A549 (cell line): ENCODE measurements at regions not wholly inside any gene's neighbourhood (a gene's known extent, or its start where the extent isn't known, plus 50 kb on each side); places are given as distances from the start of the nearest gene placed in this dataset.

ENCODE experiments used
- ATAC-seq, 2 experiments: fragments of 200-7000 bp in 1 of 2; fragments of >200 bp in 1 of 2; cut with Nextera tagmentation in 1 of 2; cut with Tn5 transposase in 1 of 2; 3 replicates each; pipeline versions ENCODE4 v1.8.0 to v1.9.1; 2018 to 2020; ENCODE audit warnings: mild to moderate bottlenecking in 1 of 2, moderate library complexity in 1 of 2
- CTCF ChIA-PET: fragments of 300-600 bp; sonication (Branson Sonifier 250); formaldehyde crosslinking; extraction: SDS; loops from one replicate; lab custom pipeline; 2021; ENCODE audit warnings: antibody characterized with exemption, inconsistent platforms; lab: Yijun Ruan, JAX
- POLR2A ChIA-PET: fragments of 350-600 bp; formaldehyde crosslinking; extraction: SDS; loops from one replicate; lab custom pipeline; 2021; ENCODE audit warnings: antibody characterized with exemption, inconsistent platforms; lab: Yijun Ruan, JAX
- DNase-seq, 2 experiments: peaks; one replicate each; pipeline versions ENCODE4 v3.0.0 to v3.0.0-alpha.2; 2011 to 2016; ENCODE audit warnings: low read depth in 1 of 2, low spot score in 1 of 2
- FAIRE-seq: peaks from 2 replicates; lab custom pipeline; 2011; peaks lifted over from hg19 to GRCh38; lab: Jason Lieb, UNC
- H3K27ac ChIP-seq, 2 experiments: fragments of >200 bp; sonication (Bioruptor Twin); formaldehyde crosslinking; 3 replicates each; pipeline ENCODE4 v1.5.1; 2016 to 2017
- H3K4me1 ChIP-seq: fragments of >200 bp; sonication (Bioruptor Twin); formaldehyde crosslinking; 3 replicates; pipeline ENCODE4 v1.6.1; 2016
- H3K4me2 ChIP-seq: fragments of >200 bp; sonication (Bioruptor Twin); formaldehyde crosslinking; 3 replicates; pipeline ENCODE4 v1.6.1; 2016
- H3K4me3 ChIP-seq: fragments of >200 bp; sonication (Bioruptor Twin); formaldehyde crosslinking; 3 replicates; pipeline ENCODE4 v1.5.1; 2016
- H3K9me3 ChIP-seq: fragments of >200 bp; sonication (Bioruptor Twin); formaldehyde crosslinking; 3 replicates; pipeline ENCODE4 v1.6.1; 2016
- CBX8 ChIP-seq: fragments of 200-600 bp; sonication (generic); IDR thresholded peaks from 2 replicates; pipeline ENCODE4 v1.6.1; 2016
- CHD2 ChIP-seq: fragments of 150-350 bp; IDR thresholded peaks from 2 replicates; pipeline ENCODE4 v1.6.1; 2014; ENCODE audit warnings: low read length; ENCODE audit not compliant: partially characterized antibody
- E2F6 ChIP-seq: IDR thresholded peaks from 2 replicates; pipeline ENCODE4 v1.6.1; 2012; ENCODE audit warnings: low read depth, borderline replicate concordance
- EHMT2 ChIP-seq: fragments of 200-600 bp; sonication (generic); IDR thresholded peaks from 2 replicates; pipeline ENCODE4 v1.6.1; 2016; ENCODE audit warnings: antibody characterized with exemption, low read depth, mild to moderate bottlenecking, moderate library complexity
- EP300 ChIP-seq, 2 experiments: fragments of >200 bp; sonication (Bioruptor Twin); formaldehyde crosslinking; IDR thresholded peaks; 2 replicates in 1 of 2; 3 replicates in 1 of 2; pipeline ENCODE4 v1.6.1; 2016 to 2017
- ESRRA ChIP-seq: fragments of 150-350 bp; IDR thresholded peaks from 2 replicates; pipeline ENCODE4 v1.6.1; 2014; ENCODE audit warnings: mild to moderate bottlenecking, low read length, borderline replicate concordance
- HDAC2 ChIP-seq: fragments of 200-600 bp; sonication (generic); IDR thresholded peaks from 2 replicates; pipeline ENCODE4 v1.6.1; 2016
- HEYL ChIP-seq: fragments of 250-450 bp; sonication (Bioruptor Pico); IDR thresholded peaks from 2 replicates; pipeline ENCODE4 v1.8.0; 2021; ENCODE audit warnings: mild to moderate bottlenecking, moderate library complexity
- HOXB13 ChIP-seq: fragments of 250-450 bp; sonication (Bioruptor Pico); IDR thresholded peaks from 2 replicates; pipeline ENCODE4 v1.5.0; 2020; ENCODE audit warnings: low read depth, mild to moderate bottlenecking, moderate library complexity
- HOXB5 ChIP-seq: fragments of 250-450 bp; sonication (Bioruptor Pico); IDR thresholded peaks from 2 replicates; pipeline ENCODE4 v1.5.0; 2020; ENCODE audit warnings: mild to moderate bottlenecking, moderate library complexity
- JUN ChIP-seq, 2 experiments: fragments of >200 bp; sonication (Bioruptor Twin); formaldehyde crosslinking; IDR thresholded peaks; 2 replicates in 1 of 2; 3 replicates in 1 of 2; pipeline ENCODE4 v1.6.1; 2016 to 2017
- KDM1A ChIP-seq: fragments of 200-600 bp; sonication (generic); IDR thresholded peaks from 2 replicates; pipeline ENCODE4 v1.6.1; 2016; ENCODE audit warnings: low read depth, mild to moderate bottlenecking
- KDM5A ChIP-seq: fragments of 200-600 bp; sonication (generic); IDR thresholded peaks from 2 replicates; pipeline ENCODE4 v1.6.1; 2016; ENCODE audit warnings: antibody characterized with exemption, mild to moderate bottlenecking
- MAFK ChIP-seq: fragments of 450-650 bp; IDR thresholded peaks from 2 replicates; pipeline ENCODE4 v1.6.1; 2014; ENCODE audit not compliant: partially characterized antibody
- MAZ ChIP-seq: fragments of 150-350 bp; IDR thresholded peaks from 2 replicates; pipeline ENCODE4 v1.6.1; 2014; ENCODE audit warnings: antibody characterized with exemption, low read depth, low read length, borderline replicate concordance
- NR3C1 ChIP-seq: fragments of >200 bp; sonication (Bioruptor Twin); formaldehyde crosslinking; IDR thresholded peaks from 3 replicates; pipeline ENCODE4 v1.6.1; 2017
- POLR2AphosphoS2 ChIP-seq: conservative IDR thresholded peaks from 2 replicates; pipeline ENCODE4 v1.6.1; 2012; ENCODE audit warnings: low read length, improper control_type of control experiment, inconsistent platforms
- RAD21 ChIP-seq, 2 experiments: fragments of >200 bp in 1 of 2; sonication (Bioruptor Twin) in 1 of 2; formaldehyde crosslinking in 1 of 2; IDR thresholded peaks in 1 of 2; conservative IDR thresholded peaks in 1 of 2; 2 replicates in 1 of 2; 3 replicates in 1 of 2; pipeline ENCODE4 v1.6.1; 2012 to 2018; ENCODE audit warnings: inconsistent platforms in 1 of 2
- RARB ChIP-seq: fragments of 250-450 bp; sonication (Bioruptor Pico); IDR thresholded peaks from 2 replicates; pipeline ENCODE4 v1.8.0; 2021; ENCODE audit warnings: mild to moderate bottlenecking, moderate library complexity
- RCOR1 ChIP-seq: fragments of 150-350 bp; IDR thresholded peaks from 2 replicates; pipeline ENCODE4 v1.6.1; 2014; ENCODE audit warnings: antibody characterized with exemption, low read length, low read depth
- RFX5 ChIP-seq: fragments of 450-650 bp; IDR thresholded peaks from 2 replicates; pipeline ENCODE4 v1.7.1; 2014; ENCODE audit warnings: antibody characterized with exemption, mild to moderate bottlenecking, moderate library complexity
- RNF2 ChIP-seq: fragments of 200-600 bp; sonication (generic); IDR thresholded peaks from 2 replicates; pipeline ENCODE4 v1.6.1; 2016; ENCODE audit warnings: low read depth, mild to moderate bottlenecking, antibody characterized with exemption, moderate library complexity, borderline replicate concordance
- SREBF2 ChIP-seq: fragments of 450-650 bp; IDR thresholded peaks from 2 replicates; pipeline ENCODE4 v1.6.1; 2014; ENCODE audit warnings: mild to moderate bottlenecking, moderate library complexity
- ZC3H11A ChIP-seq: fragments of 450-650 bp; IDR thresholded peaks from 2 replicates; pipeline ENCODE4 v1.6.1; 2014; ENCODE audit warnings: antibody characterized with exemption, mild to moderate bottlenecking
- ZNF302 ChIP-seq: fragments of 250-450 bp; sonication (Bioruptor Pico); IDR thresholded peaks from 2 replicates; pipeline ENCODE4 v1.9.0; 2021; ENCODE audit warnings: inconsistent platforms, mild to moderate bottlenecking, moderate library complexity
- ZSCAN20 ChIP-seq: fragments of 250-450 bp; sonication (Bioruptor Pico); IDR thresholded peaks from 2 replicates; pipeline ENCODE4 v1.8.0; 2022; ENCODE audit warnings: mild to moderate bottlenecking, moderate library complexity
- WGBS: methylation state at CpG from one replicate; pipeline ENCODE4 v1.1.6; 2017; ENCODE audit errors: missing lambda C conversion rate; 5-methylcytosine and 5-hydroxymethylcytosine counted together
- TF ChIP-seq, protein P1 (sequence below): fragments of 450-650 bp; IDR thresholded peaks from 2 replicates; pipeline ENCODE4 v1.6.1; 2014; ENCODE audit warnings: antibody characterized with exemption
- TF ChIP-seq, protein P2 (sequence below): fragments of >200 bp; sonication (Bioruptor Twin); formaldehyde crosslinking; IDR thresholded peaks from 3 replicates; pipeline ENCODE4 v1.6.1; 2016

GRCh38 chr15:25557926-25558325 is 119.1 kb upstream of the UBE3A start:
- H3K4me2 ChIP-seq, result no peak overlapping the region
- H3K4me1 ChIP-seq, result no peaks in the 10 kb centered on the region
- ATAC-seq, result no peak
- CTCF ChIA-PET, result no interaction called here
- FAIRE-seq, result no peak
- TF ChIP-seq JUN (IDR thresholded peaks at IDR 0.05) (no peak), MAFK (no peak), HOXB5 (CRISPR knock-in tag) (no peak), CBX8 (no peak), RAD21 (conservative IDR thresholded peaks at IDR 0.05 in 1 of 2, IDR thresholded peaks at IDR 0.05 in 1 of 2) (no peak), HEYL (CRISPR knock-in tag) (no peak), EP300 (IDR thresholded peaks at IDR 0.05) (no peak), RNF2 (no peak), NR3C1 (no peak), EHMT2 (no peak), RFX5 (no peak), RARB (no peak), CHD2 (no peak), ZSCAN20 (CRISPR knock-in tag) (no peak), KDM1A (no peak)
- TF ChIP-seq, protein P1, sequence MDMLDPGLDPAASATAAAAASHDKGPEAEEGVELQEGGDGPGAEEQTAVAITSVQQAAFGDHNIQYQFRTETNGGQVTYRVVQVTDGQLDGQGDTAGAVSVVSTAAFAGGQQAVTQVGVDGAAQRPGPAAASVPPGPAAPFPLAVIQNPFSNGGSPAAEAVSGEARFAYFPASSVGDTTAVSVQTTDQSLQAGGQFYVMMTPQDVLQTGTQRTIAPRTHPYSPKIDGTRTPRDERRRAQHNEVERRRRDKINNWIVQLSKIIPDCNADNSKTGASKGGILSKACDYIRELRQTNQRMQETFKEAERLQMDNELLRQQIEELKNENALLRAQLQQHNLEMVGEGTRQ, result no peak
- TF ChIP-seq, protein P2, sequence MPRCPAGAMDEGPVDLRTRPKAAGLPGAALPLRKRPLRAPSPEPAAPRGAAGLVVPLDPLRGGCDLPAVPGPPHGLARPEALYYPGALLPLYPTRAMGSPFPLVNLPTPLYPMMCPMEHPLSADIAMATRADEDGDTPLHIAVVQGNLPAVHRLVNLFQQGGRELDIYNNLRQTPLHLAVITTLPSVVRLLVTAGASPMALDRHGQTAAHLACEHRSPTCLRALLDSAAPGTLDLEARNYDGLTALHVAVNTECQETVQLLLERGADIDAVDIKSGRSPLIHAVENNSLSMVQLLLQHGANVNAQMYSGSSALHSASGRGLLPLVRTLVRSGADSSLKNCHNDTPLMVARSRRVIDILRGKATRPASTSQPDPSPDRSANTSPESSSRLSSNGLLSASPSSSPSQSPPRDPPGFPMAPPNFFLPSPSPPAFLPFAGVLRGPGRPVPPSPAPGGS, result no peak
- H3K27ac ChIP-seq, result no peak overlapping the region
- POLR2A ChIA-PET, result no interaction called here
- H3K4me3 ChIP-seq, result no peak overlapping the region
- no peak for DNase-seq
- WGBS, result 6% methylated on average over 5 of the region's 5 CpGs
- H3K9me3 ChIP-seq, result no peaks in the 10 kb centered on the region

GRCh38 chr15:25556136-25556535 is 117.3 kb upstream of the UBE3A start:
- ChIA-PET CTCF (no interaction called here), POLR2A (no interaction called here)
- Histone ChIP-seq H3K4me2 (no peak overlapping the region), H3K9me3 (no peaks in the 10 kb centered on the region), H3K4me3 (no peak overlapping the region), H3K27ac (no peak overlapping the region), H3K4me1 (no peaks in the 10 kb centered on the region)
- DNase-seq (no peak), ATAC-seq (no peak), FAIRE-seq (no peak)
- TF ChIP-seq SREBF2 (no peak), KDM5A (no peak), ZC3H11A (no peak), MAZ (no peak), ESRRA (no peak), ZSCAN20 (CRISPR knock-in tag) (no peak), HOXB13 (CRISPR knock-in tag) (no peak), HDAC2 (no peak), POLR2AphosphoS2 (no peak), ZNF302 (CRISPR knock-in tag) (no peak), RCOR1 (no peak), JUN (IDR thresholded peaks at IDR 0.05) (no peak), E2F6 (no peak)
